ENCODE measurements at regions not wholly inside any gene's neighbourhood (a gene's known extent, or its start where the extent isn't known, plus 50 kb on each side); places are given as distances from the start of the nearest gene placed in this dataset.

- DNase-seq: no peak
Measured at GRCh38 chr14:53542732-53543131, 389.6 kb upstream of the DDHD1 start.

GRCh38 chr14:53541411-53541810 is 388.3 kb upstream of the DDHD1 start:
- H3K9me3 ChIP-seq (replicated peaks): no peaks in the 10 kb centered on the region
- no peak for DNase-seq
- intact Hi-C loops (cut with micrococcal nuclease): loop anchor here (5.0 kb wide), 1 partner anchor 636 kb away; no protein-coding TSS in a partner anchor
- no peak for TF ChIP-seq CTCF (IDR thresholded peaks at IDR 0.05; ENCODE audit: borderline replicate concordance)
- H3K4me3 ChIP-seq: no peak overlapping the region
- H3K4me1 ChIP-seq: peaks cover 18% of the 10 kb centered on the region
- no peak overlapping the region for H3K27ac ChIP-seq (replicated peaks)
- H3K27me3 ChIP-seq (ENCODE audit: low read depth): no peaks in the 10 kb centered on the region
- no peaks in the 10 kb centered on the region for H3K36me3 ChIP-seq

More at GRCh38 chr14:53542732-53543131, 389.6 kb upstream of the DDHD1 start:
- Histone ChIP-seq H3K9me3 (replicated peaks) (no peaks in the 10 kb centered on the region), H3K27me3 (ENCODE audit: low read depth) (no peaks in the 10 kb centered on the region), H3K4me3 (no peak overlapping the region), H3K27ac (replicated peaks) (no peak overlapping the region), H3K4me1 (peaks cover 18% of the 10 kb centered on the region), H3K36me3 (no peaks in the 10 kb centered on the region)
- TF ChIP-seq CTCF (IDR thresholded peaks at IDR 0.05; ENCODE audit: borderline replicate concordance): no peak
- intact Hi-C loops (cut with micrococcal nuclease): loop anchor here (5.0 kb wide), 1 partner anchor 635 kb away; no protein-coding TSS in a partner anchor

- H3K27me3 ChIP-seq (ENCODE audit: low read depth): no peaks in the 10 kb centered on the region
- peaks cover 18% of the 10 kb centered on the region for H3K4me1 ChIP-seq
- peak; percentile 67 for DNase-seq
- TF ChIP-seq CTCF (IDR thresholded peaks at IDR 0.05; ENCODE audit: borderline replicate concordance): peak; percentile 93
- H3K27ac ChIP-seq (replicated peaks): peak overlapping the region; percentile 31
- no peaks in the 10 kb centered on the region for H3K36me3 ChIP-seq
- intact Hi-C loops (cut with micrococcal nuclease): loop anchor here (5.0 to 10.0 kb wide), 2 partner anchors 638 to 795 kb away; no protein-coding TSS in a partner anchor
- no peaks in the 10 kb centered on the region for H3K9me3 ChIP-seq (replicated peaks)
- H3K4me3 ChIP-seq: no peak overlapping the region
Measured at GRCh38 chr14:53539489-53540126, 386.5 kb upstream of the DDHD1 start.

GRCh38 chr14:53538316-53538881 is 385.3 kb upstream of the DDHD1 start:
- TF ChIP-seq CTCF (IDR thresholded peaks at IDR 0.05; ENCODE audit: borderline replicate concordance): no peak
- Histone ChIP-seq H3K27ac (replicated peaks) (peak overlapping the region; percentile 52), H3K9me3 (replicated peaks) (no peaks in the 10 kb centered on the region), H3K27me3 (ENCODE audit: low read depth) (no peaks in the 10 kb centered on the region), H3K4me1 (peaks cover 18% of the 10 kb centered on the region), H3K36me3 (no peaks in the 10 kb centered on the region), H3K4me3 (no peak overlapping the region)
- no peak for DNase-seq
- intact Hi-C loops (cut with micrococcal nuclease): loop anchor here (10.0 kb wide), 1 partner anchor 796 kb away; no protein-coding TSS in a partner anchor

GRCh38 chr14:53537422-53538315 is 384.5 kb upstream of the DDHD1 start:
- TF ChIP-seq CTCF (IDR thresholded peaks at IDR 0.05; ENCODE audit: borderline replicate concordance): no peak
- Histone ChIP-seq H3K27me3 (ENCODE audit: low read depth) (no peaks in the 10 kb centered on the region), H3K4me1 (peaks cover 12% of the 10 kb centered on the region), H3K36me3 (no peaks in the 10 kb centered on the region), H3K9me3 (replicated peaks) (no peaks in the 10 kb centered on the region), H3K27ac (replicated peaks) (peak overlapping the region; percentile 52), H3K4me3 (no peak overlapping the region)
- DNase-seq: no peak
- intact Hi-C loops (cut with micrococcal nuclease): loop anchor here (10.0 kb wide), 1 partner anchor 797 kb away; no protein-coding TSS in a partner anchor

Data from left ventricle myocardium inferior (tissue), 1 donor.